Tibial artery (tissue), 4 donors: ENCODE measurements at regions not wholly inside any gene's neighbourhood (a gene's known extent, or its start where the extent isn't known, plus 50 kb on each side); places are given as distances from the start of the nearest gene placed in this dataset.

ENCODE experiments used
- DNase-seq, 2 donors: peaks; one replicate each; pipeline ENCODE4 v3.0.0-alpha.2; 2019
- H3K27ac ChIP-seq, 2 donors: fragments of 200-600 bp; sonication (generic) in 1 of 2; 1 replicate in 1 of 2; 2 replicates in 1 of 2; pipeline ENCODE4 v1.5.1; 2018 to 2019; ENCODE audit warnings: mild to moderate bottlenecking in 1 of 2
- H3K27me3 ChIP-seq, 2 donors: fragments of 200-600 bp; sonication (generic) in 1 of 2; one replicate each; pipeline versions ENCODE4 v1.5.1 to v1.6.0; 2016 to 2019
- H3K36me3 ChIP-seq, 3 donors: fragments of 200-600 bp; sonication (generic) in 2 of 3; one replicate each; pipeline ENCODE4 v1.5.1; 2016 to 2019; ENCODE audit warnings: mild to moderate bottlenecking in 2 of 3
- H3K4me1 ChIP-seq, 4 donors: fragments of 200-600 bp; sonication (generic) in 2 of 4; 1 replicate in 3 of 4; 2 replicates in 1 of 4; pipeline ENCODE4 v1.5.1; 2016 to 2019
- H3K4me3 ChIP-seq, 2 donors: fragments of 200-600 bp; sonication (generic) in 1 of 2; 1 replicate in 1 of 2; 2 replicates in 1 of 2; pipeline ENCODE4 v1.5.1; 2018 to 2019; ENCODE audit warnings: mild to moderate bottlenecking in 2 of 2
- H3K9me3 ChIP-seq, 3 donors: fragments of 200-600 bp; sonication (generic) in 1 of 3; one replicate each; pipeline ENCODE4 v1.5.1; 2016 to 2019
- CTCF ChIP-seq, 2 experiments: fragments of 200-600 bp in 1 of 2; fragments of 450-650 bp in 1 of 2; IDR thresholded peaks; one replicate each; pipeline ENCODE4 v1.5.1; 2017 to 2019; ENCODE audit warnings: antibody characterized with exemption in 2 of 2, mild to moderate bottlenecking in 1 of 2, moderate library complexity in 1 of 2
- intact Hi-C: fragments of 100-400 bp; cut with DNase I; formaldehyde crosslinking; loops from one replicate; pipeline ENCODE4 v1.15.0; 2023; ENCODE audit warnings: low total_unique reads

- no peak for TF ChIP-seq CTCF (IDR thresholded peaks at IDR 0.05)
- Histone ChIP-seq H3K9me3 (no peaks in the 10 kb centered on the region), H3K36me3 (no peaks in the 10 kb centered on the region), H3K4me1 (peaks cover 0 to 14% (median 0%) of the 10 kb centered on the region in 4 donors), H3K4me3 (no peak overlapping the region), H3K27ac (no peak overlapping the region), H3K27me3 (no peaks in the 10 kb centered on the region)
- intact Hi-C loops: no loop called here
- no peak for DNase-seq
Observed at GRCh38 chr20:22833851-22834250, 201.3 kb upstream of the SSTR4 start.

- H3K9me3 ChIP-seq: no peaks in the 10 kb centered on the region
- no peaks in the 10 kb centered on the region for H3K27me3 ChIP-seq
- no peak overlapping the region for H3K4me3 ChIP-seq
- no peaks in the 10 kb centered on the region for H3K36me3 ChIP-seq
- intact Hi-C loops: no loop called here
- no peak for DNase-seq
- TF ChIP-seq CTCF (IDR thresholded peaks at IDR 0.05): no peak
- peaks cover 0 to 14% (median 0%) of the 10 kb centered on the region in 4 donors for H3K4me1 ChIP-seq
- H3K27ac ChIP-seq: no peak overlapping the region
Observed at GRCh38 chr20:22834651-22835256, 200.4 kb upstream of the SSTR4 start.

GRCh38 chr20:22836211-22836610 is 198.9 kb upstream of the SSTR4 start:
- no peaks in the 10 kb centered on the region for H3K36me3 ChIP-seq
- no peak for DNase-seq
- intact Hi-C loops: no loop called here
- no peaks in the 10 kb centered on the region for H3K27me3 ChIP-seq
- H3K9me3 ChIP-seq: no peaks in the 10 kb centered on the region
- peaks cover 0 to 14% (median 0%) of the 10 kb centered on the region in 4 donors for H3K4me1 ChIP-seq
- no peak overlapping the region for H3K27ac ChIP-seq
- TF ChIP-seq CTCF (IDR thresholded peaks at IDR 0.05): no peak
- H3K4me3 ChIP-seq: no peak overlapping the region

GRCh38 chr20:22836877-22837276 is 198.2 kb upstream of the SSTR4 start:
- H3K9me3 ChIP-seq: no peaks in the 10 kb centered on the region
- TF ChIP-seq CTCF (IDR thresholded peaks at IDR 0.05): no peak
- peaks cover 0 to 14% (median 0%) of the 10 kb centered on the region in 4 donors for H3K4me1 ChIP-seq
- no peak for DNase-seq
- intact Hi-C loops: no loop called here
- H3K27me3 ChIP-seq: no peaks in the 10 kb centered on the region
- H3K27ac ChIP-seq: no peak overlapping the region
- no peaks in the 10 kb centered on the region for H3K36me3 ChIP-seq
- H3K4me3 ChIP-seq: no peak overlapping the region

- Histone ChIP-seq H3K27ac (no peak overlapping the region), H3K4me1 (peaks cover 0 to 14% (median 0%) of the 10 kb centered on the region in 4 donors), H3K27me3 (no peaks in the 10 kb centered on the region), H3K9me3 (no peaks in the 10 kb centered on the region), H3K36me3 (no peaks in the 10 kb centered on the region), H3K4me3 (no peak overlapping the region)
- DNase-seq: no peak
- intact Hi-C loops: no loop called here
- TF ChIP-seq CTCF (IDR thresholded peaks at IDR 0.05): no peak
Observed at GRCh38 chr20:22838001-22838400, 197.1 kb upstream of the SSTR4 start.

GRCh38 chr20:22841846-22842245 is 193.3 kb upstream of the SSTR4 start:
- Histone ChIP-seq H3K4me3 (no peak overlapping the region), H3K36me3 (no peaks in the 10 kb centered on the region), H3K27me3 (no peaks in the 10 kb centered on the region), H3K4me1 (peaks cover 0 to 6% (median 0%) of the 10 kb centered on the region in 4 donors), H3K9me3 (no peaks in the 10 kb centered on the region), H3K27ac (no peak overlapping the region)
- no peak for TF ChIP-seq CTCF (IDR thresholded peaks at IDR 0.05)
- intact Hi-C loops: no loop called here
- DNase-seq: no peak
